GM06990 (cell line): ENCODE measurements at regions not wholly inside any gene's neighbourhood (a gene's known extent, or its start where the extent isn't known, plus 50 kb on each side); places are given as distances from the start of the nearest gene placed in this dataset.

Experiments
- DNase-seq: peaks from one replicate; pipeline ENCODE4 v3.0.0-alpha.2; 2011; ENCODE audit not compliant: insufficient read length; ENCODE audit errors: extremely low read depth
- H3K27me3 ChIP-seq: replicated peaks from 2 replicates; pipeline ENCODE4 v1.6.0; 2011; ENCODE audit warnings: low read length; ENCODE audit not compliant: control insufficient read depth, insufficient read depth
- H3K36me3 ChIP-seq: 2 replicates; pipeline ENCODE4 v1.5.1; 2011; ENCODE audit warnings: low read length; ENCODE audit not compliant: control insufficient read depth, insufficient read depth
- H3K4me3 ChIP-seq: replicated peaks from 2 replicates; pipeline ENCODE4 v1.5.1; 2011; ENCODE audit warnings: low read depth, mild to moderate bottlenecking, control low read depth, low read length
- TF ChIP-seq, protein P1 (sequence below): IDR thresholded peaks from 2 replicates; pipeline ENCODE4 v1.5.1; 2011; ENCODE audit warnings: low read length, control low read depth, mild to moderate bottlenecking, inconsistent platforms; ENCODE audit not compliant: insufficient read depth, poor library complexity, severe bottlenecking

DNA sequence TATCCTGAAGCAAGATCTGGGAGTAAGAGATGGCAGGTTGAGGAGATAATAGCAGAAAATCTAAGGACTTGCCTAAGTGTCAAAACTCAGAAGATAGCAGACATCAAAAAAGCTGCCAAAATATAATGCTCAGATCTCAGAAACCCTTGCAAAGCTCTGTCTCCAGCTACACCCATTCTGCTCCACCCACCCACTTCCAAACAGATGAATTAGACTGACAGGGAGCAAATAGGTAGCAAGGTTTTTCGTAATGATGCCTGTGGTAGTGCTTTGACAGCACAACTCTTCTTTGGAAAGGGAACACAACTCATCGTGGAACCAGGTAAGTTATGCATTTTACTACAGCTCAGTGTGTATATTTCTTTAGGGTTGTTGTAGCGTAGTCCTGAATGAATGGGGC, 132.6 kb downstream of the DAD1 start:
- H3K27me3 ChIP-seq = no peaks in the 10 kb centered on the region; the same call in 1 of the 2 replicates
- TF ChIP-seq, protein P1, sequence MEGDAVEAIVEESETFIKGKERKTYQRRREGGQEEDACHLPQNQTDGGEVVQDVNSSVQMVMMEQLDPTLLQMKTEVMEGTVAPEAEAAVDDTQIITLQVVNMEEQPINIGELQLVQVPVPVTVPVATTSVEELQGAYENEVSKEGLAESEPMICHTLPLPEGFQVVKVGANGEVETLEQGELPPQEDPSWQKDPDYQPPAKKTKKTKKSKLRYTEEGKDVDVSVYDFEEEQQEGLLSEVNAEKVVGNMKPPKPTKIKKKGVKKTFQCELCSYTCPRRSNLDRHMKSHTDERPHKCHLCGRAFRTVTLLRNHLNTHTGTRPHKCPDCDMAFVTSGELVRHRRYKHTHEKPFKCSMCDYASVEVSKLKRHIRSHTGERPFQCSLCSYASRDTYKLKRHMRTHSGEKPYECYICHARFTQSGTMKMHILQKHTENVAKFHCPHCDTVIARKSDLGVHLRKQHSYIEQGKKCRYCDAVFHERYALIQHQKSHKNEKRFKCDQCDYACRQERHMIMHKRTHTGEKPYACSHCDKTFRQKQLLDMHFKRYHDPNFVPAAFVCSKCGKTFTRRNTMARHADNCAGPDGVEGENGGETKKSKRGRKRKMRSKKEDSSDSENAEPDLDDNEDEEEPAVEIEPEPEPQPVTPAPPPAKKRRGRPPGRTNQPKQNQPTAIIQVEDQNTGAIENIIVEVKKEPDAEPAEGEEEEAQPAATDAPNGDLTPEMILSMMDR = no peak
- no peak for DNase-seq

DNA sequence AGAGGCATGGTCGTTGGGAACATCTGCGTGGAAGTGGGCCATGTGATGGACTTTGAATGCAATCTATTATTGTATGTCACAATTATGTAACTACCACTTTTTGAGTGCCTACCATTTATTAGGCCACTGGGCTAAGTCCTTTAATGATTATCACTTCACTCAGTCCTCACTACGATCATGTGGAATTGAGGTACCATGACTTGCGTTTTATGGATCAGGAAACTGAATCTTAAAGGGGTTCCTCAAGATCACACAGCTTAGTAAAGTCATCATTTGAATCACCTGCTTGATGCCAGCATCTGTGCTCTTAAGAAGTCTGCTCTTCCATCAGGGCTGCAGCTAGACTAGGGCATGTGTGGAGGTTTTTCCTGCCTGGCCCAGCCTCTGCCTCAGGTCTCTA, 136.7 kb downstream of the DAD1 start:
- Histone ChIP-seq H3K27me3 (no peaks in the 10 kb centered on the region; the same call in 1 of the 2 replicates), H3K36me3 (no peaks in the 10 kb centered on the region), H3K4me3 (no peak overlapping the region)
- DNase-seq = no peak
- TF ChIP-seq, protein P1 = no peak

More for the DNA sequence above, 132.6 kb downstream of the DAD1 start:
- no peak overlapping the region for H3K4me3 ChIP-seq
- H3K36me3 ChIP-seq = no peaks in the 10 kb centered on the region

DNA sequence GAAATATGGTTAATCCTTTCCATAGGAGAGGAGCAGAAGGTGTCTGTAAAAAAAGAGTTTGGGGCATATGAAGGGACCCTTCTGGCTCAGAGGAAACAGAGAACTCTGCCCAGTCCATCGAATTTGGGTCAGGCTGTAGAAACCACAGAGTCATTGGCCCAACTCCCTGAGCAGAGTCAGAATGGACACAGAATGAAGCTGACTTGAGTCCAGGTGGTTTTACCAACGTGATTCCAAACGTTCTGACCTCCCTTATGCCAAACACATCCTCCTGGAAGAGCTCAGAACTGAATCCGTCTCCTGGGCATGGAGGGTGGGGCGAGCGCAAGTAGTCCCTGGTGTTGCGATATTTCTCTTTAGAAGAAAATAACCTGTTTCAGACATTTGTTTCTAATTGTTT, 138.8 kb downstream of the DAD1 start:
- TF ChIP-seq, protein P1 = no peak
- H3K27me3 ChIP-seq = no peaks in the 10 kb centered on the region; the same call in 1 of the 2 replicates
- no peaks in the 10 kb centered on the region for H3K36me3 ChIP-seq
- no peak overlapping the region for H3K4me3 ChIP-seq
- no peak for DNase-seq

DNA sequence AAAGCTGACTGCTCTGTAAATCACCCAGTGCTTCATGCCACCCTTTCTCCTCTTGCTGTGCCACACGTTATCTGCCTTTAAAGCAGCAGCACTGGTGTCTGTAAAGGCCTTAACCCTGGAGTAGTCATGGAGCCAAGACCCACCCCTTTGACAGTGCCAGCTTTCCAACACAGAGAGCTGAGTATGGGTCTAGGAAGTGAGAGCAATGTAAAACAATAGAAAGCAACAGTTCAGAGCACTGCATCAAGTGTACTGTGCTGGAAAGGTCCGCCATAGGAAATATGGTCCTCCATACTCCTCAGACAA, 139.5 kb downstream of the DAD1 start:
- no peaks in the 10 kb centered on the region; the same call in 1 of the 2 replicates for H3K27me3 ChIP-seq
- TF ChIP-seq, protein P1 = no peak
- DNase-seq = no peak
- H3K36me3 ChIP-seq = no peaks in the 10 kb centered on the region
- no peak overlapping the region for H3K4me3 ChIP-seq

DNA sequence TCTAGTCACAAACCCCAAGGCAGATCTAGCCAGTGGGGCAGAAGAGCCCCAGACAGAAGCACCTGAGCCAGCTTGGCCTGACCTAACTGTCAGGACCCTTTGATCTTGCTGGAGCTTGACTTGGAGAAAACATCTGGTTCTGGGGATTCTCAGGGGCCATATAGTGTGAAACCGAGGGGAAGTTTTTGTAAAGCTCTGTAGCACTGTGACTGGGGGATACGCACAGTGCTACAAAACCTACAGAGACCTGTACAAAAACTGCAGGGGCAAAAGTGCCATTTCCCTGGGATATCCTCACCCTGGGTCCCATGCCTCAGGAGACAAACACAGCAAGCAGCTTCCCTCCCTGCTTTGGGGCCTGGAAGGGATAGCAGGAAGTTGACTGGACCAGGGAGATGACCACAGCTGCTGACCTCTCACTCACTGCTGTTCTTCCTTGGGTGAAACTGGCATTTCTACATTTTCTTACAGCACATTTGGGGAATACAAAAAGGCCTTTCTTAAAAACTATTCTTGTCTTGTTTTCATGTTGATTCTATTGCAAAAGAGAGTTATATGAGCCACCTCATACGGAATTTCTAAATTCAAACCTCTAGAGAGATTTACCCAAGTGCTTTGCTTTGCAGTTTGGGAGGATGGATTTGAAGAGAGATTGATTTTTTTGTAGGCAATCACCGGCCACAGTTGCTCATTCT, 140.0 kb downstream of the DAD1 start:
- DNase-seq = peak; percentile 33
- Histone ChIP-seq H3K27me3 (no peaks in the 10 kb centered on the region; the same call in 1 of the 2 replicates), H3K4me3 (no peak overlapping the region), H3K36me3 (no peaks in the 10 kb centered on the region)
- TF ChIP-seq, protein P1 = no peak
